SU-DHL-6 (cell line): ENCODE measurements at regions not wholly inside any gene's neighbourhood (a gene's known extent, or its start where the extent isn't known, plus 50 kb on each side); places are given as distances from the start of the nearest gene placed in this dataset.

Experiments
- CTCF ChIP-seq: fragments of 200-600 bp; sonication (generic); IDR thresholded peaks from one replicate; pipeline ENCODE4 v1.5.1; 2017; ENCODE audit warnings: antibody characterized with exemption, mild to moderate bottlenecking, low read length, moderate library complexity; ENCODE audit not compliant: insufficient read depth, poor library complexity, severe bottlenecking
- EZH2phosphoT487 ChIP-seq: fragments of 200-600 bp; sonication (generic), shearing (Covaris generic); conservative IDR thresholded peaks from 2 replicates; pipeline ENCODE4 v1.6.1; 2018; ENCODE audit warnings: mild to moderate bottlenecking, antibody characterized with exemption, low read length, moderate library complexity, mixed read lengths

GRCh38 chr4:124179506-124180186 is 532.9 kb downstream of the ANKRD50 start:
- no peak for TF ChIP-seq CTCF
- TF ChIP-seq EZH2phosphoT487: no peak
